ENCODE measurements at regions not wholly inside any gene's neighbourhood (a gene's known extent, or its start where the extent isn't known, plus 50 kb on each side); places are given as distances from the start of the nearest gene placed in this dataset.
"Not testable (repeated sequence)": the region's sequence is repeated elsewhere in the genome, so short reads cannot be mapped to it uniquely, and the experiment has no call there.

DNA sequence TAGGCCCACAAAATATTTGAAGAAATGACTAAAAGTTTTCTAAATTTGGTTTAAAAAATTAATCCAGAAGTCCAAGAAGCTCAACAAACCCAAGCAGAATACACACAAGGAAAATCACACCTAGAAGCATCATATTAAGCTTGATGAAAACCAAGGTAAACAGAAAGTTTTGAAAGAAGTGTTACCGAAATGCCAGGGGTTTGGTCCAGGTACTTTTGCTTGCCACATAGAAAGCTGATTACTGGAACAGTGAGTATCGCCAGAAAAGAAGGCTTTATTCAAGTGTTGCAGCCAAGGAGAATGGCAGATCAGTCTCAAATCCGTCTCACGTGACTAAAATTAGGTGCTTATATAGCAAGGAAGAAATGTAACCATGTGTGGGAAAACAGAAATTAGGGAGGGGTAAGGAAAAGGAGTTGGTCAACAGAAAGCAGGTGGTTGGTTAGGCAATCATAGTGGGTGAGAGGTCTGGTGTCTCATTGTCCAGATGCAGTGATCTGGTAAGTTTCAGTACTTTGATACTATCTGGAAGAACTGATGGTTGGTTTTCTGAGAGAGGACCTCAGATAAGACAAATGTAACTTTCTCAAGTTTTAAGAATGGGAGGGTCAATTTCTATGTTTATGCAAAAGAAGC lies 96.9 kb upstream of the MYRIP start:
- no peaks in the 10 kb centered on the region for H3K9me3 ChIP-seq (ENCODE audit: control insufficient read depth, insufficient read depth, low read length)
- no peaks in the 10 kb centered on the region for H3K27me3 ChIP-seq (ENCODE audit: control insufficient read depth, insufficient read depth, low read length)
- DNase-seq (ENCODE audit: low read depth, low spot score) = no peak
- WGBS (ENCODE audit: insufficient coverage, insufficient read length) = no CpG with 5 or more reads among the region's 4 CpGs
- no peaks in the 10 kb centered on the region for H3K36me3 ChIP-seq (ENCODE audit: control insufficient read depth, insufficient read depth, low read length)
- H3K4me3 ChIP-seq (ENCODE audit: low read length) = no peak overlapping the region
- no peaks in the 10 kb centered on the region for H3K4me1 ChIP-seq (ENCODE audit: control insufficient read depth, insufficient read depth, low read length)
- no peak overlapping the region for H3K27ac ChIP-seq (ENCODE audit: low read length)

DNA sequence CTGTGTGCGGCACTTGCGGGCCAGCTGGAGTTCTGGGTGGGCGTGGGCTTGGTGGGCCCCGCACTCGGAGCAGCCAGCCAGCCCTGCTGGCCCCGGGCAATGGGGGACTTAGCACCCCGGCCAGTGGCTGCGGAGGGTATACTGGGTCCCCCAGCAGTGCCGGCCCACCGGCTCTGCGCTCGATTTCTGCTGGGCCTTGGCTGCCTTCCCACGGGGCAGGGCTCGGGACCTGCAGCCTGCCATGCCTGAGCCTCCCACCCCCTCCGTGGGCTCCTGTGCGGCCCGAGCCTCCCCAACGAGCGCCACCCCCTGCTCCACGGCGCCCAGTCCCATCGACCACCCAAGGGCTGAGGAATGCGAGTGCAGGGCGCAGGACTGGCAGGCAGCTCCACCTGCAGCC lies 96.1 kb upstream of the MYRIP start:
- not testable (repeated sequence) for DNase-seq (ENCODE audit: low read depth, low spot score); H3K27me3 ChIP-seq (ENCODE audit: control insufficient read depth, insufficient read depth, low read length); H3K4me1 ChIP-seq (ENCODE audit: control insufficient read depth, insufficient read depth, low read length); H3K9me3 ChIP-seq (ENCODE audit: control insufficient read depth, insufficient read depth, low read length); H3K36me3 ChIP-seq (ENCODE audit: control insufficient read depth, insufficient read depth, low read length); H3K4me3 ChIP-seq (ENCODE audit: low read length); H3K27ac ChIP-seq (ENCODE audit: low read length)
- WGBS (ENCODE audit: insufficient coverage, insufficient read length) = no CpG with 5 or more reads among the region's 24 CpGs

DNA sequence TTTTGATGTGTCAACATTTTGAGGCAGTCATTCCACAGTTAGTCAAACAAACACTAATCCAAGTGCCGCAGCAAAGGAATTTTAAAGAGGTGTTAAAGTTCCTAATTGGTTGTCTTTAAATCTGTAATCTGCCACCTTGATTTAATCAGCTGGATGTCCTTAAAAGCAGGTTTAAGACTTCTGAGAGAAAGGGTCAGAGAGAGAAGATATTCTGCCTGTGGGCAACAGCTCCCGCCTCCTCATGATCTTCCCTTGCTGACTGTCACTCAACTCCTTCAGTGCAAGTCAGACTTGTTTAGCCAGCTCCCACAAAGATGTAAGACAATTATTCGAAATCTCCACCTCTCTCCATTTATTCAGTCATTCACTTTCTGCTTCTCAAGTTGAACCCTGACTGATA lies 92.6 kb upstream of the MYRIP start:
- H3K27me3 ChIP-seq (ENCODE audit: control insufficient read depth, insufficient read depth, low read length) = no peaks in the 10 kb centered on the region

DNA sequence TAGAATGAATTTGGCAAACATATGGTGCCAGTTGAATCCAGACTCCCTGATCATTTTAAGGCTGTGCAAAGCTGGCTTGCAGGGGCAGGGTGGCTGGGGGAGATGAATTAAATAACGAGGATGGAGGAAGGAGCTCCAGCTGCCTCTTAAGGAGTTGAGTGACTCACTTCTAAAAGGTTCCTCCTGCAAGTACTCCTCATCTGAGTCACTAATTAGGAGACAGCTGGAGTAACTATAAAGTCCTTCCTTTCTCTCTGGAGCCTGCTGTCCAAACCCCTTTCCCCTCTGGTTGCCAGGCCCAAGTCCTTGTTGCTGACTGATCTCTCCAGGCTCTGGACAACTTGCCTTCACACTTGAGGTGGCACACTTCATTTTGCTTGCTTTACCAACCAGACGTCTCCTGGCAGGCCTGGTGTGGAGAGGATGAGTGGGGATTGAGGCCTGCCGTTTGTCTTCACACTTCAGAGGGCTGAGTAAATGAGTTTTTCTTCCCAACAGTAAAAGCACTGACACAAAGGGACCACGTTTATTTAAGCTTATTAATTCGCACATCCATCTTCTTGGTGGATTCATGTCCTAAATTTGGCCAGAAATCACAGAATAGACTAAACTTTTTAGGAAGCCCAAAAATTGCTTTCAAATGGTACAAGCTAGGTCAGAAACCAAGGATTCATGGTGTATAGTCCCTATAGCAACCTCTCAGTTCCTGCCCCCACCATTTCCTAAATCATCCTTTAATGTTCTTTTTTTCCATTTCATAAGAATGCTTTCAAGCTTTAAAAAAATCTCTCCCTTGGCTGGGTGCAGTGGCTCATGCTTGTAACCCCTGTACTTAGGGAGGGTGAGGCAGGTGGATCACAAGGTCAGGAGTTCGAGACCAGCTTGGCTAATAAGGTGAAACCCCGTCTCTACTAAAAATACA lies 90.5 kb upstream of the MYRIP start:
- no peak overlapping the region for H3K4me3 ChIP-seq (ENCODE audit: low read length)
- no peak for DNase-seq (ENCODE audit: low read depth, low spot score)
- H3K36me3 ChIP-seq (ENCODE audit: control insufficient read depth, insufficient read depth, low read length) = no peaks in the 10 kb centered on the region
- no peaks in the 10 kb centered on the region for H3K4me1 ChIP-seq (ENCODE audit: control insufficient read depth, insufficient read depth, low read length)
- WGBS (ENCODE audit: insufficient coverage, insufficient read length) = no CpG with 5 or more reads among the region's 7 CpGs
- H3K27me3 ChIP-seq (ENCODE audit: control insufficient read depth, insufficient read depth, low read length) = no peaks in the 10 kb centered on the region
- no peaks in the 10 kb centered on the region for H3K9me3 ChIP-seq (ENCODE audit: control insufficient read depth, insufficient read depth, low read length)
- H3K27ac ChIP-seq (ENCODE audit: low read length) = no peak overlapping the region

More for the DNA sequence above, 92.6 kb upstream of the MYRIP start:
- H3K4me1 ChIP-seq (ENCODE audit: control insufficient read depth, insufficient read depth, low read length) = no peaks in the 10 kb centered on the region
- H3K4me3 ChIP-seq (ENCODE audit: low read length) = no peak overlapping the region
- H3K27ac ChIP-seq (ENCODE audit: low read length) = no peak overlapping the region
- no peaks in the 10 kb centered on the region for H3K9me3 ChIP-seq (ENCODE audit: control insufficient read depth, insufficient read depth, low read length)
- no peaks in the 10 kb centered on the region for H3K36me3 ChIP-seq (ENCODE audit: control insufficient read depth, insufficient read depth, low read length)
- WGBS (ENCODE audit: insufficient coverage, insufficient read length) = no CpG with 5 or more reads among the region's 3 CpGs
- DNase-seq (ENCODE audit: low read depth, low spot score) = no peak

DNA sequence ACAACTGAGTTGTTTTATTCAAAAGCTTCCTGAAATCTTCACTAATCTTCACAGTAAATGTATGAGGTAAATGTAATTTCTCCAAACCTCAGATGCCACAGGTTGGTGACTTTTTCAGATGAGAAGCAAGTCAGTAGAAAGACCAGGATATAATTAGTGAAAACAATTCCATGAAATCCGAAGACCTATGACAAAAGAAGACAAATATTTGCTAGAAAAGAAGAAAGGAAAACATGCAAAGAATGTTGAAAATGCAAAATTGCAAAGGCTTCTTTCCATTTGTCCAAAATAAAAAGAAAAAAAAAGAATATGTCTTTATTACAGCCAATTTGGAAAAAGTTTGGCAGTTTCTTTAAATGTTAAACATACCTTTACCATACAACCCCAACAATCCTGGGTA lies 88.3 kb upstream of the MYRIP start:
- WGBS (ENCODE audit: insufficient coverage, insufficient read length) = no CpG with 5 or more reads among the region's 1 CpG
- no peaks in the 10 kb centered on the region for H3K9me3 ChIP-seq (ENCODE audit: control insufficient read depth, insufficient read depth, low read length)
- DNase-seq (ENCODE audit: low read depth, low spot score) = no peak
- no peaks in the 10 kb centered on the region for H3K27me3 ChIP-seq (ENCODE audit: control insufficient read depth, insufficient read depth, low read length)
- no peaks in the 10 kb centered on the region for H3K4me1 ChIP-seq (ENCODE audit: control insufficient read depth, insufficient read depth, low read length)
- H3K36me3 ChIP-seq (ENCODE audit: control insufficient read depth, insufficient read depth, low read length) = no peaks in the 10 kb centered on the region
- no peak overlapping the region for H3K4me3 ChIP-seq (ENCODE audit: low read length)
- no peak overlapping the region for H3K27ac ChIP-seq (ENCODE audit: low read length)

DNA sequence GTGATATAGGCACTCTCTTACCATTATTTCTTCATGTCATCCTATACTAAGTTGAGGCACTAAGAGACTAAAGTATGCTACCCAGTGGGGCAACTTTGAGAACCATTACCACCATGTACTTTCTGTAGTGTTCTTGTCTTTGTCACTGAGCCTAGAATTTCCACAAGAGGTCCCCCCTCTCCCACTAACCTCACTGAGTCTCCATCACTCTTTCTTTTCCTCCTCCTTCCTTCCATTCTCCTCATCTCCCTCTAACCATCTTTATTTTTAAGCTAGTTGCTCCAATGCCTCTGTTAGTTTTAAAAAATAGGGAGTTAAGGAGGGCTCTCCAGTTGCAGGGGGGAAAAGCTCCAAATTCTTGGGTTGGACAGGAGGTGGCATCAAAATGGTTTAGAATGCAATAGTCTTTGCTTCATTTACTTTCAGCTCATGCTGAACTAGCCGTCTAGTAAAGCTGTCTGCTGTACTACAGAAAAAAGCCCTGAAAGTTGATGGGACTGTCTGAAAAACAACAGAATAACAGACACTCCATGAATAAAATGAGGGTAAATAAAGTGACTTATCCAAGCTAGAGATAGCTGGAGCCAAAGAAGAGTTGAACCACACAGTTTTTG lies 85.1 kb upstream of the MYRIP start:
- Histone ChIP-seq H3K36me3 (ENCODE audit: control insufficient read depth, insufficient read depth, low read length) (no peaks in the 10 kb centered on the region), H3K27ac (ENCODE audit: low read length) (no peak overlapping the region), H3K4me3 (ENCODE audit: low read length) (no peak overlapping the region), H3K27me3 (ENCODE audit: control insufficient read depth, insufficient read depth, low read length) (no peaks in the 10 kb centered on the region), H3K9me3 (ENCODE audit: control insufficient read depth, insufficient read depth, low read length) (no peaks in the 10 kb centered on the region), H3K4me1 (ENCODE audit: control insufficient read depth, insufficient read depth, low read length) (no peaks in the 10 kb centered on the region)
- WGBS (ENCODE audit: insufficient coverage, insufficient read length) = no CpG with 5 or more reads among the region's 1 CpG
- no peak for DNase-seq (ENCODE audit: low read depth, low spot score)

DNA sequence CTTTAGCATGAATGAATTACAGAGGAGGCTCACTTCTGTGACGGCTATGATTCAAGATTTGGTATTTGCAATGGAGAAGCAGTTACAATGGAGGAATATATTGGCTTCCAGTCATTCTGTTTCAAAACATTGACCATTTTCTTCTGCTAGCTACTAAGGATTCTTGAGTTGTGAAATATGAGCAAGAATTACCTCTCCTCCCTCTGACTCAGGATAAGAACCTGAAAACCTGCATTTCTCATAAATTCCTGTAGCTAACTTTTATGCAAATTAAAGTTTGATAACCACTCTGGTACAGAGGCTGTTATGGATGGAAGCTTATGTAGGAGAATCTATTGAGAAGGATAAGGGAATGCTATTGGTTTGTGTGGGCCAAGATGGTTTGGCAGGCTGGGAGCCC lies 84.1 kb upstream of the MYRIP start:
- Histone ChIP-seq H3K4me3 (ENCODE audit: low read length) (no peak overlapping the region), H3K36me3 (ENCODE audit: control insufficient read depth, insufficient read depth, low read length) (no peaks in the 10 kb centered on the region), H3K27me3 (ENCODE audit: control insufficient read depth, insufficient read depth, low read length) (no peaks in the 10 kb centered on the region), H3K4me1 (ENCODE audit: control insufficient read depth, insufficient read depth, low read length) (no peaks in the 10 kb centered on the region), H3K27ac (ENCODE audit: low read length) (no peak overlapping the region), H3K9me3 (ENCODE audit: control insufficient read depth, insufficient read depth, low read length) (no peaks in the 10 kb centered on the region)
- no CpG with 5 or more reads among the region's 1 CpG for WGBS (ENCODE audit: insufficient coverage, insufficient read length)
- DNase-seq (ENCODE audit: low read depth, low spot score) = no peak

DNA sequence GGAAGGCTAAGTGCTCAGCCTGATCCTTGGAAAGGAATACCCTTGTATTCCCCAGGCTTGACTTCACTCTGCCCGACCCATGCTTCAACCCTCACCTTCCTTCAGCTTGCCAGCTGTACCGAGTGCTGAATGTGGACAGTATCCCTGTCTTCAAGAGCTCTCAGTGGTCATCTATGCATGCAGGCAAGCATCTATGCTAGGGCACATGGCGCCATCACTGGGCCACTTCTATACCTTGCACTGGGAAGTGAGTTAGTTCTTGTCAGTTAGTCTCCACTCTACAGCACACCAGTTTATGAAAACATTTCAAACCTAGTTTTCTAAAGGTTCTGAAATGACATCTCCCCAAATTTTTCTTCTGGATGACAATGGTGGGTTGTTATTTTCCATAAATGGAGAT lies 82.0 kb upstream of the MYRIP start:
- no peaks in the 10 kb centered on the region for H3K9me3 ChIP-seq (ENCODE audit: control insufficient read depth, insufficient read depth, low read length)
- no peak overlapping the region for H3K27ac ChIP-seq (ENCODE audit: low read length)
- no CpG with 5 or more reads among the region's 3 CpGs for WGBS (ENCODE audit: insufficient coverage, insufficient read length)
- H3K36me3 ChIP-seq (ENCODE audit: control insufficient read depth, insufficient read depth, low read length) = no peaks in the 10 kb centered on the region
- no peaks in the 10 kb centered on the region for H3K27me3 ChIP-seq (ENCODE audit: control insufficient read depth, insufficient read depth, low read length)
- no peaks in the 10 kb centered on the region for H3K4me1 ChIP-seq (ENCODE audit: control insufficient read depth, insufficient read depth, low read length)
- DNase-seq (ENCODE audit: low read depth, low spot score) = no peak
- no peak overlapping the region for H3K4me3 ChIP-seq (ENCODE audit: low read length)

DNA sequence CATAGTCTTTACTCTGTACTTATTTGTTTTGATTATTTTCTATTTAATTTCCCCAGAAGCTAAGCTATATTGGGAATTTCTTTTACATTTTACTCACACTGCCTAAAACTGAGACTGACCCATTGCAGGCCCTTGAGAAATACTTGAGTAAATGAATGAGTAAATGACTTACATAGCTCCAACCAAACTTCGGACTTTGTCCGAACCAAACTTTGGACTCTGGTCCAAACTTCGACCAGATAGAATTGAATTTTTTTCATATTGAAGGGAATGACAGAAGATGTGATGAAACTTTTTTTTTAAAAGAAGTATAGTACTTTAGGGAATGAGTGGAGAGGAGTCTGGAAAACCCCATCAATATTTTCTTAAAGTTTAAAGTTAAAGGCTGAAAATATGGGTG lies 75.6 kb upstream of the MYRIP start:
- DNase-seq (ENCODE audit: low read depth, low spot score) = no peak
- Histone ChIP-seq H3K27ac (ENCODE audit: low read length) (no peak overlapping the region), H3K9me3 (ENCODE audit: control insufficient read depth, insufficient read depth, low read length) (no peaks in the 10 kb centered on the region), H3K27me3 (ENCODE audit: control insufficient read depth, insufficient read depth, low read length) (no peaks in the 10 kb centered on the region), H3K4me3 (ENCODE audit: low read length) (no peak overlapping the region), H3K4me1 (ENCODE audit: control insufficient read depth, insufficient read depth, low read length) (no peaks in the 10 kb centered on the region), H3K36me3 (ENCODE audit: control insufficient read depth, insufficient read depth, low read length) (no peaks in the 10 kb centered on the region)
- WGBS (ENCODE audit: insufficient coverage, insufficient read length) = no CpG with 5 or more reads among the region's 3 CpGs

DNA sequence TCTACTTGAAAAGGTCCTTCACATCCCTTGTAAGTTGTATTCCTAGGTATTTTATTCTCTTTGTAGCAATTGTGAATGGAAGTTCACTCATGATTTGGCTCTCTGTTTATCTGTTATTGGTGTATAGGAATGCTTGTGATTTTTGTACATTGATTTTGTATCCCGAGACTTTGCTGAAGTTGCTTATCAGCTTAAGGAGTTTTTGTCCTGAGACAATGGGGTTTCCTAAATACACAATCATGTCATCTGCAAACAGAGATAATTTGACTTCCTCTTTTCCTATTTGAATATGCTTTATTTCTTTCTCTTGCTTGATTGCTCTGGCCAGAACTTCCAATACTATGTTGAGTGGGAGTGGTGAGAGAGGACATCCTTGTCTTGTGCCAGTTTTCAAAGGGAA lies 69.8 kb upstream of the MYRIP start:
- H3K4me1 ChIP-seq (ENCODE audit: control insufficient read depth, insufficient read depth, low read length); H3K36me3 ChIP-seq (ENCODE audit: control insufficient read depth, insufficient read depth, low read length); DNase-seq (ENCODE audit: low read depth, low spot score); H3K27me3 ChIP-seq (ENCODE audit: control insufficient read depth, insufficient read depth, low read length); H3K27ac ChIP-seq (ENCODE audit: low read length); H3K9me3 ChIP-seq (ENCODE audit: control insufficient read depth, insufficient read depth, low read length); H3K4me3 ChIP-seq (ENCODE audit: low read length): not testable (repeated sequence)
- no CpG with 5 or more reads among the region's 1 CpG for WGBS (ENCODE audit: insufficient coverage, insufficient read length)

Measured in iPS DF 6.9 (cell line).